HCT116 (cell line): ENCODE measurements at regions not wholly inside any gene's neighbourhood (a gene's known extent, or its start where the extent isn't known, plus 50 kb on each side); places are given as distances from the start of the nearest gene placed in this dataset.

ENCODE experiments used
- ATAC-seq: fragments of 200-7000 bp; cut with Tn5 transposase; 2 replicates; pipeline ENCODE4 v1.9.1; 2020; ENCODE audit warnings: mild to moderate bottlenecking, moderate library complexity
- BruUV-seq: library from RNA; stranded (reverse); fragments of 400-500 nt; replicated peaks from 2 replicates; lab custom pipeline; 2021; lab: Mats Ljungman, UMichigan
- CTCF ChIA-PET: fragments of 300-600 bp; sonication (Branson Sonifier 250); formaldehyde crosslinking; loops from one replicate; lab custom pipeline; 2021; ENCODE audit warnings: antibody characterized with exemption; lab: Charles Lee
- POLR2A ChIA-PET: fragments of 300-600, 350-600 bp; sonication (Branson Sonifier 250); formaldehyde crosslinking; loops from one replicate; lab custom pipeline; 2021; ENCODE audit warnings: antibody characterized with exemption; lab: Charles Lee
- RAD21 ChIA-PET, 2 experiments: fragments of 300-600 bp; sonication (Branson Sonifier 250); formaldehyde crosslinking; loops; one replicate each; lab custom pipeline; 2023; ENCODE audit warnings: low total read pairs in 2 of 2; ENCODE audit not compliant: uncharacterized antibody in 2 of 2, unreplicated experiment in 2 of 2, low non-redundant PET in 1 of 2; lab: Charles Lee
- DNase-seq: peaks from one replicate; pipeline ENCODE4 v3.0.0-alpha.2; 2010; ENCODE audit warnings: low read depth, low spot score
- H2AFZ ChIP-seq: fragments of 200-600 bp; shearing (Covaris generic), sonication (generic); 2 replicates; pipeline ENCODE4 v1.6.1; 2017; ENCODE audit warnings: low read depth, mixed run types, mixed read lengths, antibody characterized with exemption, low read length; ENCODE audit not compliant: poor library complexity, severe bottlenecking
- H3K27ac ChIP-seq: 2 replicates; pipeline ENCODE4 v1.5.1; 2012; ENCODE audit warnings: low read depth, low read length
- H3K27me3 ChIP-seq: fragments of 200-600 bp; sonication (generic); 2 replicates; pipeline ENCODE4 v1.6.1; 2016; ENCODE audit warnings: mixed run types, low read length, mixed read lengths; ENCODE audit not compliant: insufficient read depth
- H3K36me3 ChIP-seq, 2 experiments: fragments of 200-500 bp in 1 of 2; fragments of 200-600 bp in 1 of 2; sonication (Bioruptor generic) in 1 of 2; sonication (generic) in 1 of 2; 2 replicates each; pipeline versions ENCODE4 v1.5.1 to v1.6.1; 2014 to 2016; ENCODE audit warnings: low read length in 2 of 2, inconsistent platforms in 1 of 2, mixed read lengths in 1 of 2, mixed run types in 1 of 2; ENCODE audit not compliant: insufficient read depth in 2 of 2, control insufficient read depth in 1 of 2
- H3K4me1 ChIP-seq, 2 experiments: fragments of 200-600 bp in 1 of 2; sonication (generic) in 1 of 2; 2 replicates each; pipeline versions ENCODE4 v1.5.1 to v1.6.1; 2012 to 2017; ENCODE audit warnings: low read length in 2 of 2, inconsistent platforms in 1 of 2, mild to moderate bottlenecking in 1 of 2, mixed read lengths in 1 of 2, mixed run types in 1 of 2, moderate library complexity in 1 of 2; ENCODE audit not compliant: insufficient read depth in 2 of 2, control insufficient read depth in 1 of 2
- H3K4me2 ChIP-seq: fragments of 200-600 bp; sonication (generic); 2 replicates; pipeline ENCODE4 v1.6.1; 2017; ENCODE audit warnings: mixed run types, low read length, mixed read lengths
- H3K4me3 ChIP-seq, 2 experiments: fragments of 200-600 bp in 1 of 2; sonication (generic) in 1 of 2; replicated peaks in 1 of 2; 2 replicates each; pipeline ENCODE4 v1.5.1; 2011 to 2016; ENCODE audit warnings: low read length in 2 of 2, control low read depth in 1 of 2, low read depth in 1 of 2, mild to moderate bottlenecking in 1 of 2, mixed read lengths in 1 of 2, mixed run types in 1 of 2
- H3K79me2 ChIP-seq: fragments of 200-600 bp; sonication (generic); 2 replicates; pipeline ENCODE4 v1.6.1; 2017; ENCODE audit warnings: mild to moderate bottlenecking, mixed run types, low read length, moderate library complexity, mixed read lengths; ENCODE audit not compliant: insufficient read depth
- H3K9ac ChIP-seq: fragments of 200-600 bp; sonication (generic); 2 replicates; pipeline ENCODE4 v1.6.1; 2016; ENCODE audit warnings: low read length, mixed read lengths
- H3K9me2 ChIP-seq: fragments of 200-600 bp; sonication (generic), shearing (Covaris generic); 2 replicates; pipeline ENCODE4 v1.6.1; 2017; ENCODE audit warnings: mixed run types, mild to moderate bottlenecking, moderate library complexity; ENCODE audit not compliant: insufficient read depth
- H3K9me3 ChIP-seq, 2 experiments: fragments of 200-500 bp in 1 of 2; fragments of 200-600 bp in 1 of 2; sonication (Bioruptor generic) in 1 of 2; sonication (generic) in 1 of 2; 2 replicates each; pipeline ENCODE4 v1.6.1; 2014 to 2017; ENCODE audit warnings: low read length in 2 of 2, mixed read lengths in 2 of 2, inconsistent platforms in 1 of 2, low read depth in 1 of 2, mild to moderate bottlenecking in 1 of 2, mixed run types in 1 of 2, moderate library complexity in 1 of 2; ENCODE audit not compliant: control insufficient read depth in 1 of 2, insufficient read depth in 1 of 2
- H4K20me1 ChIP-seq: fragments of 200-600 bp; sonication (generic), shearing (Covaris generic); 2 replicates; pipeline ENCODE4 v1.6.1; 2017; ENCODE audit warnings: mixed run types, mild to moderate bottlenecking, moderate library complexity; ENCODE audit not compliant: insufficient read depth
- ATF3 ChIP-seq: IDR thresholded peaks from 2 replicates; pipeline ENCODE4 v1.6.1; 2012
- CBX3 ChIP-seq: IDR thresholded peaks from 2 replicates; pipeline ENCODE4 v1.6.1; 2012; ENCODE audit warnings: low read depth
- CEBPB ChIP-seq: IDR thresholded peaks from 2 replicates; pipeline ENCODE4 v1.6.1; 2012; ENCODE audit warnings: low read depth
- CTCF ChIP-seq, 3 experiments: fragments of 200-600 bp in 1 of 3; sonication (generic) in 1 of 3; IDR thresholded peaks in 2 of 3; conservative IDR thresholded peaks in 1 of 3; 2 replicates each; pipeline ENCODE4 v1.5.1; 2012 to 2017; ENCODE audit warnings: low read depth in 2 of 3, low read length in 2 of 3, antibody characterized with exemption in 1 of 3, borderline replicate concordance in 1 of 3, control low read depth in 1 of 3, mild to moderate bottlenecking in 1 of 3, mixed read lengths in 1 of 3, mixed run types in 1 of 3, moderate library complexity in 1 of 3; ENCODE audit not compliant: insufficient read depth in 1 of 3
- EGR1 ChIP-seq: IDR thresholded peaks from 2 replicates; pipeline ENCODE4 v1.6.1; 2012; ENCODE audit warnings: low read depth
- ELF1 ChIP-seq: IDR thresholded peaks from 2 replicates; pipeline ENCODE4 v1.6.1; 2012; ENCODE audit warnings: low read depth, borderline replicate concordance
- EZH2 ChIP-seq: fragments of 200-600 bp; sonication (generic); IDR thresholded peaks from 2 replicates; pipeline ENCODE4 v1.6.1; 2017; ENCODE audit warnings: antibody characterized with exemption, mixed run types
- FOSL1 ChIP-seq: IDR thresholded peaks from 2 replicates; pipeline ENCODE4 v1.6.1; 2012; ENCODE audit warnings: low read depth
- JUND ChIP-seq: IDR thresholded peaks from 2 replicates; pipeline ENCODE4 v1.6.1; 2012
- POLR2A ChIP-seq: IDR thresholded peaks from 2 replicates; pipeline ENCODE4 v1.7.0; 2011; ENCODE audit warnings: borderline replicate concordance; ENCODE audit not compliant: insufficient read depth, insufficient read length; ENCODE audit errors: extremely low read depth
- REST ChIP-seq: IDR thresholded peaks from 2 replicates; pipeline ENCODE4 v1.6.1; 2012; ENCODE audit warnings: low read depth
- SRF ChIP-seq: IDR thresholded peaks from 2 replicates; pipeline ENCODE4 v1.6.1; 2012; ENCODE audit warnings: low read depth
- TCF7L2 ChIP-seq: IDR thresholded peaks from 2 replicates; pipeline ENCODE4 v1.7.0; 2011; ENCODE audit warnings: borderline replicate concordance, inconsistent platforms; ENCODE audit not compliant: insufficient read depth, insufficient read length; ENCODE audit errors: extremely low read depth
- ZFX ChIP-seq: fragments of 450-650 bp; IDR thresholded peaks from 2 replicates; pipeline ENCODE4 v1.6.1; 2017
- ZNF274 ChIP-seq: fragments of 200-500 bp; sonication (Bioruptor generic); IDR thresholded peaks from 2 replicates; pipeline ENCODE4 v1.6.1; 2014; ENCODE audit warnings: mild to moderate bottlenecking, low read depth, low read length, inconsistent platforms
- intact Hi-C: fragments of 100-400 bp; cut with micrococcal nuclease; formaldehyde crosslinking; loops from 2 replicates; pipeline ENCODE4 v1.10.0; 2022
- TF ChIP-seq, protein P1 (sequence below): IDR thresholded peaks from 2 replicates; pipeline ENCODE4 v1.6.1; 2012

DNA sequence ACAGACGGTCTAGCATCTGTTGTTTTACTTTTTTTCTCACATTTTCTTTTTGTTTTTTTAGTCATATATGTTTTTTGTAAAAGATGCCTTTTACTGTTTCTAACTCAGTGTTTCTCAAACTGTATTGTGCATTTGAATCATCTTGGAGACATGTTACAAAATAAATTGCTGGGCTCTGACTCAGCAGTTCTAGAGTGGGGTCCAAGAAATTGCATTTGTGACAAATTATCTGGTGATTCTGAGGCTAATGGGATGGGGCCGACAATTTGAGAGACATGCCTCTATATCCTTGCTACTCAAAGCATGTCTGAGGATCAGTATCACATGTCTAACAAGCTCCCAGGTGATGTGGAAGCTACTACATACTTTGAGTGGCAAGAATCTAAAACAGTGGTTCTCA is 478.8 kb downstream of the PLCL1 start:
- H3K27me3 ChIP-seq = peaks cover 79% of the 10 kb centered on the region
- no peak overlapping the region for H3K27ac ChIP-seq
- H3K4me2 ChIP-seq = no peak overlapping the region
- H3K4me3 ChIP-seq = no peak overlapping the region
- POLR2A ChIA-PET = no interaction called here
- ATAC-seq (no peak), DNase-seq (no peak)
- no TSS peak for BruUV-seq
- no peaks in the 10 kb centered on the region for H3K36me3 ChIP-seq
- TF ChIP-seq CEBPB (no peak), ZNF274 (no peak), SRF (no peak), TCF7L2 (no peak), ZFX (no peak), POLR2A (no peak), REST (no peak), ELF1 (no peak), JUND (no peak), CTCF (IDR thresholded peaks at IDR 0.05 in 2 of 3, conservative IDR thresholded peaks at IDR 0.05 in 1 of 3; ENCODE audit: borderline replicate concordance in 1 of 3, insufficient read depth in 1 of 3, low read depth in 2 of 3, low read length in 2 of 3) (no peak), CBX3 (no peak), ATF3 (no peak), FOSL1 (no peak), EGR1 (no peak), EZH2 (no peak)
- TF ChIP-seq, protein P1, sequence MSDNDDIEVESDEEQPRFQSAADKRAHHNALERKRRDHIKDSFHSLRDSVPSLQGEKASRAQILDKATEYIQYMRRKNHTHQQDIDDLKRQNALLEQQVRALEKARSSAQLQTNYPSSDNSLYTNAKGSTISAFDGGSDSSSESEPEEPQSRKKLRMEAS = no peak
- TF ChIP-seq, all 23 proteins: peak for 0
- intact Hi-C loops = no loop called here
- H3K9ac ChIP-seq = no peak overlapping the region
- H3K9me2 ChIP-seq = no peaks in the 10 kb centered on the region
- H4K20me1 ChIP-seq = no peaks in the 10 kb centered on the region
- no peaks in the 10 kb centered on the region for H3K9me3 ChIP-seq
- H2AFZ ChIP-seq = no peak overlapping the region
- CTCF ChIA-PET = no interaction called here
- H3K4me1 ChIP-seq = no peaks in the 10 kb centered on the region
- no peaks in the 10 kb centered on the region for H3K79me2 ChIP-seq
- RAD21 ChIA-PET = no interaction called here
